ENCODE measurements at regions not wholly inside any gene's neighbourhood (a gene's known extent, or its start where the extent isn't known, plus 50 kb on each side); places are given as distances from the start of the nearest gene placed in this dataset.

GRCh38 chr6:23910420-23910819, 215.6 kb upstream of the NRSN1 start:
- no peak for DNase-seq (ENCODE audit: low read depth, low spot score)
- CTCF ChIA-PET: no interaction called here
- TF ChIP-seq CTCF (IDR thresholded peaks at IDR 0.05; ENCODE audit: insufficient read depth, low read length, missing control alignments): no peak
- POLR2A ChIA-PET: no interaction called here
- H3K4me3 ChIP-seq (ENCODE audit: low read depth, low read length): no peak overlapping the region

GRCh38 chr6:23927935-23928334, 198.1 kb upstream of the NRSN1 start:
- no peak overlapping the region for H3K4me3 ChIP-seq (ENCODE audit: low read depth, low read length)
- DNase-seq (ENCODE audit: low read depth, low spot score): no peak
- POLR2A ChIA-PET: no interaction called here
- CTCF ChIA-PET: no interaction called here
- no peak for TF ChIP-seq CTCF (IDR thresholded peaks at IDR 0.05; ENCODE audit: insufficient read depth, low read length, missing control alignments)

GRCh38 chr6:23929201-23929600, 196.8 kb upstream of the NRSN1 start:
- no peak overlapping the region for H3K4me3 ChIP-seq (ENCODE audit: low read depth, low read length)
- CTCF ChIA-PET: no interaction called here
- no peak for DNase-seq (ENCODE audit: low read depth, low spot score)
- POLR2A ChIA-PET: no interaction called here
- TF ChIP-seq CTCF (IDR thresholded peaks at IDR 0.05; ENCODE audit: insufficient read depth, low read length, missing control alignments): no peak

- ChIA-PET POLR2A (no interaction called here), CTCF (no interaction called here)
- TF ChIP-seq CTCF (IDR thresholded peaks at IDR 0.05; ENCODE audit: insufficient read depth, low read length, missing control alignments): no peak
- no peak for DNase-seq (ENCODE audit: low read depth, low spot score)
- H3K4me3 ChIP-seq (ENCODE audit: low read depth, low read length): no peak overlapping the region
Measured at GRCh38 chr6:23940466-23940865, 185.5 kb upstream of the NRSN1 start.

GRCh38 chr6:23951691-23952090, 174.3 kb upstream of the NRSN1 start:
- CTCF ChIA-PET: no interaction called here
- DNase-seq (ENCODE audit: low read depth, low spot score): no peak
- POLR2A ChIA-PET: no interaction called here
- no peak overlapping the region for H3K4me3 ChIP-seq (ENCODE audit: low read depth, low read length)
- no peak for TF ChIP-seq CTCF (IDR thresholded peaks at IDR 0.05; ENCODE audit: insufficient read depth, low read length, missing control alignments)

- TF ChIP-seq CTCF (IDR thresholded peaks at IDR 0.05; ENCODE audit: insufficient read depth, low read length, missing control alignments): no peak
- no peak for DNase-seq (ENCODE audit: low read depth, low spot score)
- ChIA-PET CTCF (no interaction called here), POLR2A (no interaction called here)
- no peak overlapping the region for H3K4me3 ChIP-seq (ENCODE audit: low read depth, low read length)
Measured at GRCh38 chr6:23952245-23952644, 173.8 kb upstream of the NRSN1 start.
